MCF 10A (cell line): ENCODE measurements at regions not wholly inside any gene's neighbourhood (a gene's known extent, or its start where the extent isn't known, plus 50 kb on each side); places are given as distances from the start of the nearest gene placed in this dataset.

Experiments used
- BruUV-seq: library from RNA; stranded (reverse); fragments of 400-500 nt; replicated peaks from 2 replicates; lab custom pipeline; 2021; lab: Mats Ljungman, UMichigan
- CTCF ChIA-PET: fragments of 300-600 bp; sonication (Branson Sonifier 250); formaldehyde crosslinking; extraction: SDS; loops from one replicate; lab custom pipeline; 2021; ENCODE audit warnings: antibody characterized with exemption, inconsistent platforms; lab: Yijun Ruan, JAX
- POLR2A ChIA-PET: fragments of 300-600, 350-650 bp; sonication (Branson Sonifier 250); formaldehyde crosslinking; extraction: SDS; loops from one replicate; lab custom pipeline; 2020; ENCODE audit warnings: antibody characterized with exemption, inconsistent platforms; lab: Yijun Ruan, JAX
- DNase-seq: peaks from one replicate; pipeline ENCODE4 v3.0.0-alpha.2; 2018; ENCODE audit not compliant: unreplicated experiment
- H3K27ac Mint-ChIP-seq: one replicate; pipeline ENCODE4 v1.8.0; 2022; ENCODE audit warnings: mild to moderate bottlenecking, low read depth, mixed read lengths; ENCODE audit not compliant: unreplicated experiment
- H3K27me3 Mint-ChIP-seq: one replicate; pipeline ENCODE4 v1.8.0; 2022; ENCODE audit warnings: mixed read lengths; ENCODE audit not compliant: insufficient read depth, unreplicated experiment
- H3K36me3 Mint-ChIP-seq: one replicate; pipeline ENCODE4 v1.8.0; 2022; ENCODE audit warnings: mild to moderate bottlenecking, moderate library complexity, mixed read lengths; ENCODE audit not compliant: insufficient read depth, unreplicated experiment
- H3K4me1 Mint-ChIP-seq: one replicate; pipeline ENCODE4 v1.8.0; 2022; ENCODE audit warnings: mixed read lengths; ENCODE audit not compliant: insufficient read depth, unreplicated experiment
- H3K4me3 Mint-ChIP-seq: one replicate; pipeline ENCODE4 v1.8.0; 2022; ENCODE audit warnings: mild to moderate bottlenecking, moderate library complexity, mixed read lengths; ENCODE audit not compliant: unreplicated experiment
- H3K9me3 Mint-ChIP-seq: one replicate; pipeline ENCODE4 v1.8.0; 2022; ENCODE audit warnings: mixed read lengths; ENCODE audit not compliant: unreplicated experiment
- intact Hi-C: fragments of 100-400 bp; cut with micrococcal nuclease; formaldehyde crosslinking; loops from 2 replicates; pipeline ENCODE4 v1.14.1; 2022
- TF ChIP-seq, protein P1 (sequence below): fragments of 200-600 bp; IDR thresholded peaks from one replicate; pipeline ENCODE4 v1.8.0; 2022; ENCODE audit warnings: antibody characterized with exemption, mild to moderate bottlenecking; ENCODE audit not compliant: unreplicated experiment

DNA sequence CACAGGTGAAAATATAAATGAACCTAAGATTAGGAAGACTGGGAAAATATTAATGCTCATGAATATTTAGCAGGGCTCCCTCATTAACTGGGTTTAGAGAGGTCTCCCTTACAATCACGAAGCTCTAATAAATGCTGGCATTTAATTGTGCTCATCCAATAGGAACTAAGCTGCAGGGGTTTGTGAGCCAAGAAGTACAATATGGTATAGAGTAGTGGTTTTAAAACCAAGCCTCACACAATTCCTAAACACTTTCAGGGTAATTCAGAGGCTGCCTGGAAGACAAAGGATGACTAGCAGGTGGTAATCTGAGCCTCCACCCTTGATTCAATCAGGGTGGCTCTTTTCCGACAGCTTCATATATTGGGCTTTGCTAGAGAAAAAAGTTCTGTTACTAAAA is 103.3 kb downstream of the GPAM start:
- CTCF ChIA-PET = interaction anchor here (0.7 kb wide), 2 partner anchors 12 to 1084 kb away, joined by 3 read pairs; no protein-coding TSS in a partner anchor
- no peaks in the 10 kb centered on the region for H3K9me3 Mint-ChIP-seq
- no peak overlapping the region for H3K27ac Mint-ChIP-seq
- H3K36me3 Mint-ChIP-seq = no peaks in the 10 kb centered on the region
- no peak for DNase-seq
- H3K4me3 Mint-ChIP-seq = no peak overlapping the region
- POLR2A ChIA-PET = no interaction called here
- H3K4me1 Mint-ChIP-seq = no peaks in the 10 kb centered on the region
- BruUV-seq = no TSS peak
- H3K27me3 Mint-ChIP-seq = peaks cover 25% of the 10 kb centered on the region
- intact Hi-C loops = no loop called here
- TF ChIP-seq, protein P1, sequence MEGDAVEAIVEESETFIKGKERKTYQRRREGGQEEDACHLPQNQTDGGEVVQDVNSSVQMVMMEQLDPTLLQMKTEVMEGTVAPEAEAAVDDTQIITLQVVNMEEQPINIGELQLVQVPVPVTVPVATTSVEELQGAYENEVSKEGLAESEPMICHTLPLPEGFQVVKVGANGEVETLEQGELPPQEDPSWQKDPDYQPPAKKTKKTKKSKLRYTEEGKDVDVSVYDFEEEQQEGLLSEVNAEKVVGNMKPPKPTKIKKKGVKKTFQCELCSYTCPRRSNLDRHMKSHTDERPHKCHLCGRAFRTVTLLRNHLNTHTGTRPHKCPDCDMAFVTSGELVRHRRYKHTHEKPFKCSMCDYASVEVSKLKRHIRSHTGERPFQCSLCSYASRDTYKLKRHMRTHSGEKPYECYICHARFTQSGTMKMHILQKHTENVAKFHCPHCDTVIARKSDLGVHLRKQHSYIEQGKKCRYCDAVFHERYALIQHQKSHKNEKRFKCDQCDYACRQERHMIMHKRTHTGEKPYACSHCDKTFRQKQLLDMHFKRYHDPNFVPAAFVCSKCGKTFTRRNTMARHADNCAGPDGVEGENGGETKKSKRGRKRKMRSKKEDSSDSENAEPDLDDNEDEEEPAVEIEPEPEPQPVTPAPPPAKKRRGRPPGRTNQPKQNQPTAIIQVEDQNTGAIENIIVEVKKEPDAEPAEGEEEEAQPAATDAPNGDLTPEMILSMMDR = no peak

DNA sequence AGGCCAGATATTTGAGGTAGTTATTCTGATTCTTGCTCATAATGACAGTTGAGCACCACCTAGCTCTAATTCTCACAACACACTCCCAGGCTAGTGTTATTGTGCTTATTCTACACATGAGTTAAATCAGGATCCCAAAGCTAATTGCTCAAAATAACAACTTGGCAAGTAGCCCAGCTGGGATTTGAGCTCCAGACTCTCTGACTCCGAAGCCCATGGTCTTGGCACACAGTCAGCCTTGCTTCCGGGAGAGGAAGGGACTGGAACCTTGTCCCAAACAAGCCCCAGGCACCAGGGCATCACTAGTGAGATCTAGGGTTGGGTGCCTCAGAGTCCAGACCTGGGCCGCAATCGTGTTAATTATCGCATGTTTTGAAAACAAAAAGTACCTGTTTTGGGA is 101.4 kb downstream of the GPAM start:
- no peak overlapping the region for H3K27ac Mint-ChIP-seq
- CTCF ChIA-PET = interaction anchor here (0.6 kb wide), 2 partner anchors 77 to 192 kb away, joined by 3 read pairs; no protein-coding TSS in a partner anchor
- intact Hi-C loops = no loop called here
- TF ChIP-seq, protein P1 = no peak
- peaks cover 41% of the 10 kb centered on the region for H3K27me3 Mint-ChIP-seq
- no peaks in the 10 kb centered on the region for H3K36me3 Mint-ChIP-seq
- H3K9me3 Mint-ChIP-seq = no peaks in the 10 kb centered on the region
- no peak overlapping the region for H3K4me3 Mint-ChIP-seq
- no TSS peak for BruUV-seq
- DNase-seq = peak; percentile 20
- POLR2A ChIA-PET = interaction anchor here (1.4 kb wide), 1 partner anchor 9 kb away, joined by 3 read pairs; no protein-coding TSS in a partner anchor
- no peaks in the 10 kb centered on the region for H3K4me1 Mint-ChIP-seq

DNA sequence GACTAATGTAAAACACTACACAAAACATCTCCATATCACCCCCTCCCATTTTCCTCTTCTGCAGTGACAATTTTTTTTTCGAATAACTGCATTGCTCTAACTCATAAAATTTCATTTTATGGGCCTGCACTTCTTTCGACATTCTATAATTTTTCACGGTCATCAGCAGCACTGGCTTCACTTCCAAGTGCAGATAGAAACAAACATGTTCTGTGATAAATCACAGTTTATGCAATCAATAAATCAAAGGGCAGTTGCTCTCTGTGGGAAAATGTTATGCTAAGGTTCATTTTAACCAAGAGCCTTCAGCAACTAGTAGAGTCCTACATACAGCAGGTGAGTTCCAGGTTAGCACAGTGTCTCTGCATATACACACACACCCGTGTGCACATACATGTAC is 100.1 kb downstream of the GPAM start:
- H3K27me3 Mint-ChIP-seq = peaks cover 47% of the 10 kb centered on the region
- H3K4me1 Mint-ChIP-seq = no peaks in the 10 kb centered on the region
- no TSS peak for BruUV-seq
- no peak for DNase-seq
- intact Hi-C loops = no loop called here
- H3K4me3 Mint-ChIP-seq = no peak overlapping the region
- no peaks in the 10 kb centered on the region for H3K9me3 Mint-ChIP-seq
- no peaks in the 10 kb centered on the region for H3K36me3 Mint-ChIP-seq
- no peak overlapping the region for H3K27ac Mint-ChIP-seq
- ChIA-PET CTCF (interaction anchor here (0.7 kb wide), 3 partner anchors 11 to 299 kb away, joined by 3 to 5 read pairs (median 3); no protein-coding TSS in a partner anchor), POLR2A (interaction anchor here (0.7 to 0.9 kb wide), 2 partner anchors 29 to 91 kb away, joined by 3 to 5 read pairs; no protein-coding TSS in a partner anchor)
- TF ChIP-seq, protein P1 = no peak

DNA sequence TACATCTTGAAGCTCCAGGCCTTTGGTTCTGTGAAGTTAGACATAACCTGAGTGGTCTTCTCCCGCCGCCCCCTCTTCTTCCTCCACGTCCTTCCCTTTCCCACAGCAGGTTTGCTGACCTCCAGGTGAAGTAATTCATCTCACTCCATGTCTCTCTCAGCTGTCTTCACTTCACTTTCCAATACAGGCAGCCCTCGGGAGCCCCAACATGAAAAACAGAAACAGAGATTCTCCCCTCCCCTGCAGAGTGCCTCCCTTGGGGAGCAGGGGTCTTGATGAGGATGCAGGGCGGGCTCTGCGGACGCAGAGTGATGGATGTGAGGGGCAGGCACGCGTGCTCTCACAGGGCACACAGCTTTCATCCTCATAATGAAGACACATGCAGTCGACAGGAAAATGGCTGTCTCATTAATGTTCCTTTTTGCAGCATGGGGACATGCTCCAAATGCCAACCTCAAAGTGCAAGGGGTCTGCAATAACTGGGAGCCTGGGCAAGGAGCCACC is 95.6 kb downstream of the GPAM start:
- no TSS peak for BruUV-seq
- Mint-ChIP-seq H3K4me1 (peaks cover 4% of the 10 kb centered on the region), H3K36me3 (no peaks in the 10 kb centered on the region), H3K27me3 (peaks cover 53% of the 10 kb centered on the region), H3K9me3 (no peaks in the 10 kb centered on the region), H3K4me3 (no peak overlapping the region), H3K27ac (no peak overlapping the region)
- ChIA-PET CTCF (no interaction called here), POLR2A (no interaction called here)
- DNase-seq = no peak
- intact Hi-C loops = no loop called here
- TF ChIP-seq, protein P1 = no peak
